PC-3 (cell line): ENCODE measurements at regions not wholly inside any gene's neighbourhood (a gene's known extent, or its start where the extent isn't known, plus 50 kb on each side); places are given as distances from the start of the nearest gene placed in this dataset.

Source experiments
- ATAC-seq: fragments of 200-7000 bp; cut with Tn5 transposase; 2 replicates; pipeline ENCODE4 v1.9.1; 2020; ENCODE audit warnings: mild to moderate bottlenecking, moderate library complexity
- BruUV-seq: library from RNA; stranded (reverse); fragments of 400-500 nt; replicated peaks from 2 replicates; lab custom pipeline; 2021; lab: Mats Ljungman, UMichigan
- CTCF ChIA-PET: fragments of 300-600 bp; sonication (Branson Sonifier 250); formaldehyde crosslinking; loops from one replicate; lab custom pipeline; 2022; ENCODE audit warnings: antibody characterized with exemption; lab: Charles Lee
- POLR2A ChIA-PET: fragments of 300-600 bp; sonication (Branson Sonifier 250); formaldehyde crosslinking; loops from one replicate; lab custom pipeline; 2022; ENCODE audit warnings: antibody characterized with exemption; ENCODE audit not compliant: unreplicated experiment; lab: Charles Lee
- DNase-seq: peaks from one replicate; pipeline ENCODE4 v3.0.0-alpha.2; 2015
- H2AFZ ChIP-seq: fragments of 300-600 bp; sonication (generic); 2 replicates; pipeline ENCODE4 v1.6.0; 2016; ENCODE audit warnings: antibody characterized with exemption, low read length
- H3F3A ChIP-seq: fragments of 300-600 bp; sonication (generic); one replicate; pipeline ENCODE4 v1.6.0; 2017; ENCODE audit warnings: antibody characterized with exemption, low read length, control low read depth, mild to moderate bottlenecking; ENCODE audit not compliant: unreplicated experiment
- H3K27ac ChIP-seq: fragments of 300-600 bp; sonication (generic); 2 replicates; pipeline ENCODE4 v1.5.1; 2016; ENCODE audit warnings: mild to moderate bottlenecking, low read length
- H3K27me3 ChIP-seq: fragments of 300-600 bp; sonication (generic); 2 replicates; pipeline ENCODE4 v1.6.1; 2016; ENCODE audit warnings: low read length, mixed read lengths
- H3K36me3 ChIP-seq: fragments of 300-600 bp; sonication (generic); 2 replicates; pipeline ENCODE4 v1.6.1; 2016; ENCODE audit warnings: low read depth, mixed run types, low read length, mixed read lengths
- H3K4me1 ChIP-seq: fragments of 300-600 bp; sonication (generic); 2 replicates; pipeline ENCODE4 v1.5.1; 2016; ENCODE audit warnings: low read length; ENCODE audit not compliant: insufficient read depth
- H3K4me2 ChIP-seq: fragments of 300-600 bp; sonication (generic); 2 replicates; pipeline ENCODE4 v1.6.0; 2016; ENCODE audit warnings: low read length
- H3K4me3 ChIP-seq: fragments of 300-600 bp; sonication (generic); 2 replicates; pipeline ENCODE4 v1.5.1; 2016; ENCODE audit warnings: mild to moderate bottlenecking, low read length, mixed read lengths
- H3K79me2 ChIP-seq: fragments of 300-600 bp; sonication (generic); 2 replicates; pipeline ENCODE4 v1.6.1; 2017; ENCODE audit warnings: low read length, mixed read lengths
- H3K9ac ChIP-seq: fragments of 300-600 bp; sonication (generic); 2 replicates; pipeline ENCODE4 v1.6.0; 2016; ENCODE audit warnings: mild to moderate bottlenecking, low read length
- H3K9me2 ChIP-seq: fragments of 300-600 bp; sonication (generic); replicated peaks from 2 replicates; pipeline ENCODE4 v1.6.1; 2016; ENCODE audit warnings: mixed run types, low read length, mixed read lengths
- H3K9me3 ChIP-seq: fragments of 300-600 bp; sonication (generic); 2 replicates; pipeline ENCODE4 v1.6.1; 2016; ENCODE audit warnings: low read length, mixed read lengths
- H4K20me1 ChIP-seq: fragments of 300-600 bp; sonication (generic); 2 replicates; pipeline ENCODE4 v1.6.1; 2016; ENCODE audit warnings: low read length, mixed read lengths
- EZH2 ChIP-seq: fragments of 300-600 bp; sonication (generic); IDR thresholded peaks from one replicate; pipeline ENCODE4 v1.6.1; 2017; ENCODE audit warnings: antibody characterized with exemption, mild to moderate bottlenecking, low read length; ENCODE audit not compliant: unreplicated experiment
- EZH2phosphoT487 ChIP-seq: fragments of 300-600 bp; sonication (generic); IDR thresholded peaks from 2 replicates; pipeline ENCODE4 v1.6.1; 2018; ENCODE audit warnings: mild to moderate bottlenecking, antibody characterized with exemption, low read length, borderline replicate concordance
- intact Hi-C: fragments of 100-400 bp; cut with micrococcal nuclease; formaldehyde crosslinking; loops from 2 replicates; pipeline ENCODE4 v1.9.0; 2023
- TF ChIP-seq, protein P1 (sequence below): fragments of 300-600 bp; sonication (generic); conservative IDR thresholded peaks from 2 replicates; pipeline ENCODE4 v1.5.1; 2017; ENCODE audit warnings: antibody characterized with exemption, low read depth, mild to moderate bottlenecking, low read length

DNA sequence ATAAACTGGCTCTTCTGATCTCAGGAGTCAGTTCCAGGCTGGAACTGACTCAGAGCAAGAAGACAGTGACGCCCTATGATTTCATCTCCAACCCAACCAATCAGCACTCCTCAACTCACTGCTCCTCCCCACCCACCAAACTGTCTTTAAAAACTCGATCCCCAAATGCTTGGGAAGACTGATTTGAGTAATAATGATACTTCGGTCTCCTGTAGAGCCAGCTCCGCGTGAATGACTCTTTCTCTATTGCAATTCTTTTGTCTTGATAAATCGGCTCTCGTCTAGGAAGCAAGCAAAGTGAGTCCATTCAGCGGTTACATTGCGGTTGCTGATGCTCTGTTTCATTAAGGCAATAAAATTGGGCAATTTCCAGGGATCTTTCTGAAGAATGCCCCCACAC, 1025.3 kb upstream of the CNTNAP5 start:
- CTCF ChIA-PET = no interaction called here
- no peaks in the 10 kb centered on the region for H4K20me1 ChIP-seq
- POLR2A ChIA-PET = no interaction called here
- H3K4me3 ChIP-seq = no peak overlapping the region
- no peak for TF ChIP-seq EZH2
- TF ChIP-seq EZH2phosphoT487 = no peak
- TF ChIP-seq, protein P1, sequence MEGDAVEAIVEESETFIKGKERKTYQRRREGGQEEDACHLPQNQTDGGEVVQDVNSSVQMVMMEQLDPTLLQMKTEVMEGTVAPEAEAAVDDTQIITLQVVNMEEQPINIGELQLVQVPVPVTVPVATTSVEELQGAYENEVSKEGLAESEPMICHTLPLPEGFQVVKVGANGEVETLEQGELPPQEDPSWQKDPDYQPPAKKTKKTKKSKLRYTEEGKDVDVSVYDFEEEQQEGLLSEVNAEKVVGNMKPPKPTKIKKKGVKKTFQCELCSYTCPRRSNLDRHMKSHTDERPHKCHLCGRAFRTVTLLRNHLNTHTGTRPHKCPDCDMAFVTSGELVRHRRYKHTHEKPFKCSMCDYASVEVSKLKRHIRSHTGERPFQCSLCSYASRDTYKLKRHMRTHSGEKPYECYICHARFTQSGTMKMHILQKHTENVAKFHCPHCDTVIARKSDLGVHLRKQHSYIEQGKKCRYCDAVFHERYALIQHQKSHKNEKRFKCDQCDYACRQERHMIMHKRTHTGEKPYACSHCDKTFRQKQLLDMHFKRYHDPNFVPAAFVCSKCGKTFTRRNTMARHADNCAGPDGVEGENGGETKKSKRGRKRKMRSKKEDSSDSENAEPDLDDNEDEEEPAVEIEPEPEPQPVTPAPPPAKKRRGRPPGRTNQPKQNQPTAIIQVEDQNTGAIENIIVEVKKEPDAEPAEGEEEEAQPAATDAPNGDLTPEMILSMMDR = no peak
- no peaks in the 10 kb centered on the region for H3K36me3 ChIP-seq
- no peak overlapping the region for H3K9ac ChIP-seq
- H3K27me3 ChIP-seq = no peaks in the 10 kb centered on the region
- no peak for ATAC-seq
- no peaks in the 10 kb centered on the region for H3K79me2 ChIP-seq
- no peak overlapping the region for H2AFZ ChIP-seq
- intact Hi-C loops = no loop called here
- no peaks in the 10 kb centered on the region for H3K9me2 ChIP-seq
- H3K4me1 ChIP-seq = no peaks in the 10 kb centered on the region
- DNase-seq = no peak
- no peak overlapping the region for H3K4me2 ChIP-seq
- no peaks in the 10 kb centered on the region for H3F3A ChIP-seq
- no peak overlapping the region for H3K27ac ChIP-seq
- H3K9me3 ChIP-seq = no peaks in the 10 kb centered on the region
- no TSS peak for BruUV-seq

DNA sequence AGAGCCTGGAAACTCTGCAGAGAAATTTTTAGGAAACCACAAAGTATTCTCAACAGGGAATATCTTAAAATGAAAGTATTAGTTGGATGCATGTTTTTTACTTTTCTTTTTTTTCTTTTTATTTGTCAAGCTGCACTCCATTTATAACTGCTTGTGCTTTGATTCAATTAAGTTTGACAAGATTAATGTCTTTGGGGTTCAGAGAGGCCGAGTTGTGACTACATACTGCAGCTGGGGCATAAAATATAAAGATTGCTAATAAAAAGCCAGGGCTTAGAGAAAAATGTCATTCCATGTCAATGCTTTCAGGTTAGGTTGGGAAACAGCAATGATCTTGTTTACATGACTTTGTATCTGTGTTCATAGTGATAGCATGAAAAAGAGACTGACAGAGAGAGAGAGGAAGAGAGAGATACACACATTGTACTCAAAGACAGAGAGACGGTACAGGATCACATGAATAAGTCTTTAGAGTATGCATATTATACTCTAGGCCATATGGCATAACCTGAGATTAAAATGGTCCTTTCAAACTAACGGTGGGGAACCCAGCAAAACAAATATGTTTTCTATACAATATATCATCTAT, 1022.3 kb upstream of the CNTNAP5 start:
- ATAC-seq (no peak), DNase-seq (no peak)
- Histone ChIP-seq H3F3A (no peaks in the 10 kb centered on the region), H3K36me3 (peaks cover 7% of the 10 kb centered on the region; the same call in 1 of the 2 replicates), H2AFZ (no peak overlapping the region), H3K9me2 (no peaks in the 10 kb centered on the region), H3K27ac (no peak overlapping the region), H3K27me3 (no peaks in the 10 kb centered on the region), H3K9ac (no peak overlapping the region), H3K9me3 (peaks cover 10% of the 10 kb centered on the region), H3K79me2 (no peaks in the 10 kb centered on the region), H3K4me3 (no peak overlapping the region), H4K20me1 (no peaks in the 10 kb centered on the region), H3K4me1 (no peaks in the 10 kb centered on the region), H3K4me2 (no peak overlapping the region)
- CTCF ChIA-PET = no interaction called here
- no peak for TF ChIP-seq EZH2phosphoT487
- no TSS peak for BruUV-seq
- intact Hi-C loops = no loop called here
- POLR2A ChIA-PET = no interaction called here

DNA sequence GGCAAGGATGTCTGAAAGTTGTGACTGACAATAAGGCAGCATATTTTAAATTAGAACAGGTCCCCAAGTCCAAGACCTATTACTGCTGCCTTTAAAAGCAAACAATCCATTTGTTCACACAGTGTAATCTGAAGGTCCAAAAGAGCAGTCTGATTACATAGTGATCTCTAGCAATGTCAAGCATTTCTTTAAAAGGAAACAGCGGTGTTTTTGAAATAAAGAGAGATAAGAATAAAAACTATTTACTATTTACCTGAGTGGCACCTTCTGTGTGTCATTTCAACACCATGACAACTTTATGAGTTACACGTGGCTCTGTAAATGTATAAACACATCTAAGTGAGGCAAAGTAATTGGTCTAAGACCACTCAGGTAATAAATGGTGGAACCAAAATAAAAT, 1009.9 kb upstream of the CNTNAP5 start:
- Histone ChIP-seq H3K79me2 (no peaks in the 10 kb centered on the region), H3K27ac (no peak overlapping the region), H3K36me3 (no peaks in the 10 kb centered on the region), H4K20me1 (no peaks in the 10 kb centered on the region), H3K4me2 (no peak overlapping the region), H2AFZ (no peak overlapping the region), H3K9me2 (no peaks in the 10 kb centered on the region), H3K4me1 (0 out of 2 replicates have a peak, but pooled peaks cover 3% of the 10 kb centered on the region), H3K9me3 (no peaks in the 10 kb centered on the region), H3K9ac (no peak overlapping the region), H3K4me3 (no peak overlapping the region), H3K27me3 (no peaks in the 10 kb centered on the region), H3F3A (no peaks in the 10 kb centered on the region)
- CTCF ChIA-PET = no interaction called here
- BruUV-seq = no TSS peak
- no peak for DNase-seq
- no peak for ATAC-seq
- POLR2A ChIA-PET = no interaction called here
- intact Hi-C loops = no loop called here
- TF ChIP-seq EZH2phosphoT487 = no peak
- TF ChIP-seq EZH2 = no peak
- TF ChIP-seq, protein P1 = no peak
